ENCODE measurements at regions not wholly inside any gene's neighbourhood (a gene's known extent, or its start where the extent isn't known, plus 50 kb on each side); places are given as distances from the start of the nearest gene placed in this dataset.
A peak's percentile ranks its signal among the peaks of the same experiment; 100 is the strongest.
"Not testable (repeated sequence)": the region's sequence is repeated elsewhere in the genome, so short reads cannot be mapped to it uniquely, and the experiment has no call there.

DNA sequence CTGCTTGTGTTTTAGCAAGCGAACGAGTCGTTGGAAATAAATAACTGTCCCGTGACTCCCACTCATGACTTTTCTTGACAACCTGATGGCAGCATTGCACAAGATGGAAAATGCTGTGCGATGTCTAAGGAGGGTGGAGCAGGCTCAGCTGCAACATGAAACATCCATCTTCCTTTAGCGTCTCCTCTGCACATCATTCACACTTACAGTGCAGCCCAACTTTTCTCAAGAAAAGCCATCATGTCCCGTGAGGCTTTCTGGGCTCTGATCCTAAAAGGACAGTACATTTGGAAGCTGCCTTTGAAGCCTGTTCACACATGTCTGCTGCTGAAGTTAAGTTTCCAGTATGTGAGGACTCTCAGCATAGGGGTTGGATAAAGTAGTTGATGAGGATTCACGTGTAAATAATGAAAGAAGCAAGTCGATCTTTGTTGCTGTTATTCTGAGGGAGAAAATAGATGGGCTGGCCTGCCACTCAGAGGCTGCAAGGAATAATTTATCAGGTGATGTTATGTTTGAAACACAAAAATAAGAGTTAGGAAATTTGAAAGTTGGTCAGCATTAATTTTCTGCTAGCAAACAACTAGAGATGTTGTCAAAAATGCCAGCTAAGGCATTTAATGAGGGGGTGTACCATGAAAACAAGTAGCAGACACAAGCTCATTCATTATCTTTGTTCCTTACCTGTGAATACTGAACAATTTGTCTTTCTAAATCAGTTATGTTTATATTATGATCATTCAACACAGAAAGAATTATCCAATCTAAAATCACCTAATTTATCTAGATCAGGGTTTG, 328.7 kb upstream of the ZFP42 start:
- peaks cover 4% of the 10 kb centered on the region for H3K4me1 ChIP-seq
- H3K27ac ChIP-seq = no peak overlapping the region
- H3K4me3 ChIP-seq = no peak overlapping the region
- WGBS = 24% methylated on average over 9 of the region's 9 CpGs
- TF ChIP-seq POLR2A (IDR thresholded peaks at IDR 0.05) (no peak), EP300 (IDR thresholded peaks at IDR 0.05) (no peak), POLR2AphosphoS5 (IDR thresholded peaks at IDR 0.05) (no peak)
- TF ChIP-seq, protein P1, sequence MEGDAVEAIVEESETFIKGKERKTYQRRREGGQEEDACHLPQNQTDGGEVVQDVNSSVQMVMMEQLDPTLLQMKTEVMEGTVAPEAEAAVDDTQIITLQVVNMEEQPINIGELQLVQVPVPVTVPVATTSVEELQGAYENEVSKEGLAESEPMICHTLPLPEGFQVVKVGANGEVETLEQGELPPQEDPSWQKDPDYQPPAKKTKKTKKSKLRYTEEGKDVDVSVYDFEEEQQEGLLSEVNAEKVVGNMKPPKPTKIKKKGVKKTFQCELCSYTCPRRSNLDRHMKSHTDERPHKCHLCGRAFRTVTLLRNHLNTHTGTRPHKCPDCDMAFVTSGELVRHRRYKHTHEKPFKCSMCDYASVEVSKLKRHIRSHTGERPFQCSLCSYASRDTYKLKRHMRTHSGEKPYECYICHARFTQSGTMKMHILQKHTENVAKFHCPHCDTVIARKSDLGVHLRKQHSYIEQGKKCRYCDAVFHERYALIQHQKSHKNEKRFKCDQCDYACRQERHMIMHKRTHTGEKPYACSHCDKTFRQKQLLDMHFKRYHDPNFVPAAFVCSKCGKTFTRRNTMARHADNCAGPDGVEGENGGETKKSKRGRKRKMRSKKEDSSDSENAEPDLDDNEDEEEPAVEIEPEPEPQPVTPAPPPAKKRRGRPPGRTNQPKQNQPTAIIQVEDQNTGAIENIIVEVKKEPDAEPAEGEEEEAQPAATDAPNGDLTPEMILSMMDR (IDR thresholded peaks at IDR 0.05) = no peak
- H3K27me3 ChIP-seq = no peaks in the 10 kb centered on the region
- H3K36me3 ChIP-seq = no peaks in the 10 kb centered on the region
- DNase-seq (ENCODE audit: low spot score in 2 of 2) = peak in 1 of 2 donors; percentile 70
- H3K9me3 ChIP-seq = no peaks in the 10 kb centered on the region

DNA sequence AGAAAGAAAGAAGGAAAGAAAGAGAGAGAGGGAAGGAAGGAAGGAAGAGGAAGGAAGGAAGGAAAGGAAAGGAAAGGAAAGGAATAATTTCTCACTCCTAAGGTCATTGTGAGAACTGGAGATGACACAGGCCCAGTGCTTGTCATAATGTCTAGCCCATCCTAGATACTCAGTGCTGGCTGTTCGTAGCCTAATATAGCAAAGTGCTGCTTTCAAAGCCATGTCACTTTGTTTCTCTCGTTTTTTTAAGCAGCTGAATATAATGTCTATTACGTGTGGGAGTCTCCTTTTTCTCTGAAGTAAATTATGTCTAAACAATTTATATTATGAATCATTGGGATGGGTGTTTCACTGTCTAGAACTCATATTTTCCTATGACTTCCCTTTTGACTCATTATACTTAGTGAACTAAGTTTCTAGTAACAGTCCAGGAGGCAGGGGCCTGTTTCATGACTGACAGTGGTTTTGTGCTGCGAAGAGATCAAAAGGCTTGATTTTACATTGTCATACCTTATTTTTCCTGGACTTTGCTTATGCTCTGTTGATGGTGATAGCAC, 327.0 kb upstream of the ZFP42 start:
- no peaks in the 10 kb centered on the region for H3K9me3 ChIP-seq
- peaks cover 4% of the 10 kb centered on the region for H3K4me1 ChIP-seq
- no peak for DNase-seq (ENCODE audit: low spot score in 2 of 2)
- H3K27me3 ChIP-seq = no peaks in the 10 kb centered on the region
- no peak overlapping the region for H3K27ac ChIP-seq
- no peaks in the 10 kb centered on the region for H3K36me3 ChIP-seq
- H3K4me3 ChIP-seq = no peak overlapping the region
- TF ChIP-seq, protein P1 (IDR thresholded peaks at IDR 0.05) = no peak
- TF ChIP-seq EP300 (IDR thresholded peaks at IDR 0.05) (no peak), POLR2AphosphoS5 (IDR thresholded peaks at IDR 0.05) (no peak), POLR2A (IDR thresholded peaks at IDR 0.05) (no peak)
- 56% methylated on average over 4 of the region's 4 CpGs for WGBS

DNA sequence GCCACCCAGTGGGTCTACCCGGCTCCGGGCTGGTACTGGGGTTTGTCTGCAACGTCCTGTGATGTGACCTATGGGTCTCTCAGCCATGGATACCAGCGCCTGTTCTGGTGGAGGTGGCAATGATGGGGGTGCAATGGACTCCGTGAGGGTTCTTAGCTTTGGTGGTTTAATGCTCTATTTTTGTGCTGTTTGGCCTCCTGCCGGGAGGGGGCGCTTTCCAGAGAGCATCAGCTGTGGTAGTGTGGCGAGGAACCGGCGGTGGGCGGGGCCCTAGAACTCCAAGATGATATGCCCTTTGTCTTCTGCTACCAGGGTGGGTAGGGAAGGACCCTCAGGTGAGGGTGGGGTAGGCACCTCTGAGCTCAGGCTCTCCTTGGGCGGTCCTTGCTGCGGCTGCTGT, 324.1 kb upstream of the ZFP42 start:
- not testable (repeated sequence) for H3K9me3 ChIP-seq; H3K27ac ChIP-seq; H3K4me1 ChIP-seq; DNase-seq (ENCODE audit: low spot score in 2 of 2); H3K4me3 ChIP-seq; H3K27me3 ChIP-seq; H3K36me3 ChIP-seq
- WGBS = 93% methylated on average over 10 of the region's 13 CpGs

DNA sequence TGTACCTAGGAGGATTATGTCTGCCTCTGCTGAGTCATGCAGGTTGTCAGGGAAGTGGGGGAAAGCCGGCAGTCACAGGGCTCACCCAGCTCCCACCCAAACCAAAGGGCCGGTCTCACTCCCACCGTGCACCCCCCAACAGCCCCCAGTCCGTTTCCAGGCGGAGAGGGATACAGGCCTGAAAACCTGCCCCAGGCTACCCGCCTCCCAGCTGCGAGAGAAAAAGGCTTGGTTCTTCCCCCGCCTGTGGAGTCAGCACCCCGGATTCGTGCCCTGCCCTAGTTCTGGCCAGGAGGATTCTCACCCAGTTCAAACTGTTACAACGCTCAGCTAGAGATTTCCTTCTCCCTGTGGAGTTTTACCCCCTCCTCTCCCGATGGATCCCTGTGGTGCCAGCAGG, 323.6 kb upstream of the ZFP42 start:
- 91% methylated on average over 6 of the region's 12 CpGs for WGBS
- not testable (repeated sequence) for H3K4me3 ChIP-seq; H3K9me3 ChIP-seq; DNase-seq (ENCODE audit: low spot score in 2 of 2); H3K27ac ChIP-seq; H3K27me3 ChIP-seq; H3K36me3 ChIP-seq; H3K4me1 ChIP-seq

DNA sequence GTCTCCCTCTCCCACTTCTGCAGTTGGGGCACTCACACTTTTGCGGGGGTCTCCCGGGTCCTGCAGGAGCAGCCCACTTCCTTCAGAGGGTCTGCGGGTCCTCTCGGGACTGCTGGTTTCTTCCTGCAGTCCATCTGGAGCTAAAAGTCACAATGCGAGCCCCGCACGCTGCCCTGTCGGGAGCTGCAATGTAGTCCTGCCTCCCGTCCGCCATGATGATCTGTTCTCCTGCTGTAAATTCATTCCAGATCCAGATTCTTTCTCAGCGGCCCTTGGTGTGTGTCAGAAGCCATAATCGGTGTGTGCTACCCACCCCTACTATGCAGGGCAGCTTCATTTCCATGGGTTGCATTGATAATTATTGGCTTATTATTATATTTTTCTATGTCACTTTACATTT, 323.0 kb upstream of the ZFP42 start:
- not testable (repeated sequence) for H3K27ac ChIP-seq; H3K36me3 ChIP-seq; DNase-seq (ENCODE audit: low spot score in 2 of 2); H3K9me3 ChIP-seq; H3K27me3 ChIP-seq; H3K4me3 ChIP-seq; H3K4me1 ChIP-seq
- 80% methylated on average over 5 of the region's 12 CpGs for WGBS

DNA sequence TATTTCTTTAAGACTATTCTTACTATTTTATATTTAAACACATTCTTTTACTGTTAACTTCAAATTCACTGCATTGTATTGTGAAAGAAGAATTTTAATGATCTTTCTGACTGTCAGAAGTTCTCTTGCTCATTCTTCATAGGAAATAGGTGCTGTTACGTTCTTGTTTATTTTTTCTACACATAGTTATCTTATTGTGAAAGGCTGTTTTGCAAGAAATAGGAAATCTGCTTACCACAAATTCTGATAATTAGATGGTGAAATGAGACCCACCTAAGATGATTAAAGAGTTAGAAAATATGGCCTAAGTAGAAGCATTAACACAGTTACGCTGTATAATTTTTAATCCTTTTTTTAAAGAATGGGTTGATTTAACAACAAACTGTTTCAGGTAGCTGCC, 316.1 kb upstream of the ZFP42 start:
- 84% methylated on average over 2 of the region's 2 CpGs for WGBS

More for the DNA sequence above, 316.1 kb upstream of the ZFP42 start:
- no peak for DNase-seq (ENCODE audit: low spot score in 2 of 2)
- no peak overlapping the region for H3K4me3 ChIP-seq
- no peak overlapping the region for H3K27ac ChIP-seq
- H3K27me3 ChIP-seq = no peaks in the 10 kb centered on the region
- no peaks in the 10 kb centered on the region for H3K9me3 ChIP-seq
- TF ChIP-seq, protein P1 (IDR thresholded peaks at IDR 0.05) = no peak
- TF ChIP-seq EP300 (IDR thresholded peaks at IDR 0.05) = no peak
- no peak for TF ChIP-seq POLR2A (IDR thresholded peaks at IDR 0.05)
- TF ChIP-seq POLR2AphosphoS5 (IDR thresholded peaks at IDR 0.05) = no peak
- H3K36me3 ChIP-seq = no peaks in the 10 kb centered on the region
- no peaks in the 10 kb centered on the region for H3K4me1 ChIP-seq
